SK-N-SH (cell line): ENCODE measurements at regions not wholly inside any gene's neighbourhood (a gene's known extent, or its start where the extent isn't known, plus 50 kb on each side); places are given as distances from the start of the nearest gene placed in this dataset.

Experiments used
- CTCF ChIA-PET: fragments of 300-600, 350-600 bp; formaldehyde crosslinking; extraction: SDS; loops from one replicate; lab custom pipeline; 2021; lab: Yijun Ruan, JAX
- POLR2A ChIA-PET: fragments of 350-600 bp; sonication (Branson Sonifier 250); formaldehyde crosslinking; extraction: SDS; loops from one replicate; lab custom pipeline; 2020; ENCODE audit warnings: antibody characterized with exemption, inconsistent platforms; lab: Yijun Ruan, JAX
- DNase-seq: peaks from one replicate; pipeline ENCODE4 v3.0.0; 2012
- H2AFZ ChIP-seq: fragments of 200-600 bp; sonication (generic); 2 replicates; pipeline ENCODE4 v1.8.1; 2016; ENCODE audit warnings: antibody characterized with exemption, mild to moderate bottlenecking, low read depth
- H3F3A ChIP-seq: fragments of 200-600 bp; sonication (generic); replicated peaks from 2 replicates; pipeline ENCODE3; 2016; ENCODE audit warnings: antibody characterized with exemption, mild to moderate bottlenecking; ENCODE audit not compliant: insufficient read depth
- H3K27ac ChIP-seq, 2 experiments: fragments of 200-500 bp in 1 of 2; fragments of 200-600 bp in 1 of 2; sonication (Bioruptor generic) in 1 of 2; sonication (generic), shearing (Covaris generic) in 1 of 2; 2 replicates each; pipeline versions ENCODE4 v1.5.1 to v1.6.1; 2014 to 2016; ENCODE audit warnings: low read depth in 2 of 2, inconsistent platforms in 1 of 2, low read length in 1 of 2, mild to moderate bottlenecking in 1 of 2, mixed read lengths in 1 of 2
- H3K27me3 ChIP-seq: fragments of 200-600 bp; sonication (generic), shearing (Covaris generic); 2 replicates; pipeline ENCODE4 v1.6.1; 2016; ENCODE audit warnings: mixed run types; ENCODE audit not compliant: insufficient read depth
- H3K36me3 ChIP-seq, 2 experiments: fragments of 200-500 bp in 1 of 2; fragments of 200-600 bp in 1 of 2; sonication (Bioruptor generic) in 1 of 2; sonication (generic) in 1 of 2; replicated peaks in 1 of 2; 2 replicates each; pipeline versions ENCODE3 to v1.5.1; 2014 to 2016; ENCODE audit warnings: low read length in 1 of 2, mild to moderate bottlenecking in 1 of 2; ENCODE audit not compliant: insufficient read depth in 2 of 2, control insufficient read depth in 1 of 2
- H3K4me1 ChIP-seq, 2 experiments: fragments of 200-500 bp in 1 of 2; fragments of 200-600 bp in 1 of 2; sonication (Bioruptor generic) in 1 of 2; sonication (generic), shearing (Covaris generic) in 1 of 2; 2 replicates each; pipeline versions ENCODE4 v1.5.1 to v1.6.1; 2014 to 2016; ENCODE audit warnings: low read depth in 1 of 2, low read length in 1 of 2, mixed run types in 1 of 2; ENCODE audit not compliant: insufficient read depth in 2 of 2, control insufficient read depth in 1 of 2
- H3K4me2 ChIP-seq: fragments of 200-600 bp; sonication (generic), shearing (Covaris generic); 2 replicates; pipeline ENCODE4 v1.6.1; 2017; ENCODE audit warnings: mixed run types
- H3K4me3 ChIP-seq, 2 experiments: fragments of 200-500 bp in 1 of 2; fragments of 200-600 bp in 1 of 2; sonication (Bioruptor generic) in 1 of 2; sonication (generic), shearing (Covaris generic) in 1 of 2; 2 replicates each; pipeline versions ENCODE4 v1.5.1 to v1.8.1; 2014 to 2016; ENCODE audit warnings: low read depth in 2 of 2, inconsistent platforms in 1 of 2, low read length in 1 of 2, mild to moderate bottlenecking in 1 of 2, mixed read lengths in 1 of 2, moderate library complexity in 1 of 2
- H3K79me2 ChIP-seq: fragments of 200-600 bp; sonication (generic); 2 replicates; pipeline ENCODE4 v1.8.1; 2017; ENCODE audit warnings: mild to moderate bottlenecking; ENCODE audit not compliant: insufficient read depth
- H3K9ac ChIP-seq: fragments of 200-600 bp; sonication (generic); 2 replicates; pipeline ENCODE4 v1.6.1; 2017; ENCODE audit warnings: mixed run types
- H3K9me2 ChIP-seq: fragments of 200-600 bp; sonication (generic); 2 replicates; pipeline ENCODE4 v1.6.1; 2017; ENCODE audit warnings: mixed run types
- H3K9me3 ChIP-seq: fragments of 200-600 bp; sonication (generic); 2 replicates; pipeline ENCODE4 v1.6.1; 2017; ENCODE audit warnings: mixed run types, mild to moderate bottlenecking, moderate library complexity
- H4K20me1 ChIP-seq: fragments of 200-600 bp; sonication (generic); 2 replicates; pipeline ENCODE4 v1.6.1; 2017; ENCODE audit warnings: mild to moderate bottlenecking, mixed run types; ENCODE audit not compliant: insufficient read depth
- CHD2 ChIP-seq: fragments of 150-350 bp; IDR thresholded peaks from 2 replicates; pipeline ENCODE4 v1.6.1; 2018; ENCODE audit warnings: low read length; ENCODE audit not compliant: partially characterized antibody
- ELF1 ChIP-seq: IDR thresholded peaks from 2 replicates; pipeline ENCODE4 v1.4.0; 2012
- EP300 ChIP-seq, 2 experiments: IDR thresholded peaks; 2 replicates each; pipeline versions ENCODE4 v1.4.0 to v1.6.1; 2012; ENCODE audit warnings: borderline replicate concordance in 1 of 2, low read depth in 1 of 2, low read length in 1 of 2
- FOSL2 ChIP-seq: IDR thresholded peaks from 2 replicates; pipeline ENCODE4 v1.4.0; 2012; ENCODE audit warnings: low read depth, mild to moderate bottlenecking, moderate library complexity, borderline replicate concordance
- JUND ChIP-seq: IDR thresholded peaks from 2 replicates; pipeline ENCODE4 v1.4.0; 2012
- MEF2A ChIP-seq: IDR thresholded peaks from 2 replicates; pipeline ENCODE4 v1.4.0; 2012; ENCODE audit warnings: low read depth, borderline replicate concordance
- MXI1 ChIP-seq: IDR thresholded peaks from 2 replicates; pipeline ENCODE4 v1.6.1; 2012; ENCODE audit warnings: mild to moderate bottlenecking, low read depth, low read length, improper control_type of control experiment
- NFIC ChIP-seq: IDR thresholded peaks from 2 replicates; pipeline ENCODE4 v1.4.0; 2012; ENCODE audit warnings: borderline replicate concordance
- NRF1 ChIP-seq: IDR thresholded peaks from 2 replicates; pipeline ENCODE4 v1.6.1; 2012; ENCODE audit warnings: low read depth, mild to moderate bottlenecking, low read length
- POLR2AphosphoS5 ChIP-seq: IDR thresholded peaks from 2 replicates; pipeline ENCODE4 v1.6.1; 2012; ENCODE audit warnings: low read depth, low read length
- SIN3A ChIP-seq: IDR thresholded peaks from 2 replicates; pipeline ENCODE4 v1.6.1; 2012; ENCODE audit warnings: low read depth, mild to moderate bottlenecking, low read length, moderate library complexity, borderline replicate concordance
- SMC3 ChIP-seq: IDR thresholded peaks from 2 replicates; pipeline ENCODE4 v1.6.1; 2012; ENCODE audit warnings: low read depth, low read length, improper control_type of control experiment
- TEAD4 ChIP-seq: IDR thresholded peaks from 2 replicates; pipeline ENCODE4 v1.4.0; 2012; ENCODE audit warnings: mild to moderate bottlenecking, borderline replicate concordance; ENCODE audit not compliant: insufficient read depth
- YY1 ChIP-seq: IDR thresholded peaks from 2 replicates; pipeline ENCODE4 v1.4.0; 2012; ENCODE audit warnings: low read depth, mild to moderate bottlenecking
- WGBS: methylation state at CpG from one replicate; pipeline ENCODE4 v1.1.6; 2017; ENCODE audit warnings: low lambda C conversion rate; 5-methylcytosine and 5-hydroxymethylcytosine counted together
- TF ChIP-seq, protein P1 (sequence below): IDR thresholded peaks from 2 replicates; pipeline ENCODE4 v1.6.1; 2012; ENCODE audit warnings: mild to moderate bottlenecking, low read depth, low read length, moderate library complexity
- TF ChIP-seq, protein P2 (sequence below): fragments of 150-350 bp; IDR thresholded peaks from 2 replicates; pipeline ENCODE4 v1.6.1; 2017; ENCODE audit warnings: antibody characterized with exemption, low read length, low read depth, borderline replicate concordance
- TF ChIP-seq, protein P3 (sequence below): IDR thresholded peaks from 2 replicates; pipeline ENCODE4 v1.4.0; 2012; ENCODE audit warnings: low read depth, borderline replicate concordance

DNA sequence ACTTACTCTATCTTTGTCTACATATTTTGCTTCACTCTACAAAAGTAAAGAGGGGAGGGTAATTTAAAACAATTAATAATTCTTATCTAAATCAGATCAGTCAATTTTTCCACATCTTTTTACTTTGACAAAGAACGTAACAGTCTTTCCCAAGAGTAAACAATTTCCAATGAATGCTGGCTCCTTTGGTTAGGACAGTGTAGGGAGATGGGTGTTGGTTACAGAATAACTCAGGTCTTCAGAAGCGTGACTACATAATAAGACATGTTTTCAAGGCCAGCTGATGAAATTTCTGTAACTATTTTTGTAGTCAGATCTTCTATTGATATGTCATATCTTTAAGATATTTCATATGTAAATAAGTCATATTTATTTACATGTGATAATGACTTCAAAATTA lies 183.0 kb upstream of the CAND1 start:
- Histone ChIP-seq H3K4me2 (no peak overlapping the region), H3K4me1 (no peaks in the 10 kb centered on the region), H3K79me2 (no peaks in the 10 kb centered on the region), H3K9me2 (no peaks in the 10 kb centered on the region), H3K9ac (no peak overlapping the region), H3K9me3 (no peaks in the 10 kb centered on the region), H3F3A (no peaks in the 10 kb centered on the region), H3K4me3 (no peak overlapping the region), H3K36me3 (no peaks in the 10 kb centered on the region), H3K27ac (no peak overlapping the region), H2AFZ (no peak overlapping the region), H4K20me1 (no peaks in the 10 kb centered on the region), H3K27me3 (no peaks in the 10 kb centered on the region; the same call in 1 of the 2 replicates)
- 0% methylated on average over 2 of the region's 2 CpGs for WGBS
- POLR2A ChIA-PET = no interaction called here
- CTCF ChIA-PET = no interaction called here
- DNase-seq = no peak
- no peak for TF ChIP-seq SMC3
- no peak for TF ChIP-seq TEAD4
- TF ChIP-seq JUND = no peak
- TF ChIP-seq MEF2A = no peak

GRCh38 chr12:67088401-67089118 lies 180.6 kb upstream of the CAND1 start:
- Histone ChIP-seq H3K9me2 (no peaks in the 10 kb centered on the region), H3K4me3 (no peak overlapping the region), H3K79me2 (no peaks in the 10 kb centered on the region), H3K27ac (no peak overlapping the region), H3K4me1 (no peaks in the 10 kb centered on the region), H4K20me1 (no peaks in the 10 kb centered on the region), H3K9ac (no peak overlapping the region), H3F3A (no peaks in the 10 kb centered on the region), H3K9me3 (no peaks in the 10 kb centered on the region), H2AFZ (no peak overlapping the region), H3K27me3 (no peaks in the 10 kb centered on the region), H3K36me3 (no peaks in the 10 kb centered on the region), H3K4me2 (no peak overlapping the region)
- ChIA-PET POLR2A (no interaction called here), CTCF (no interaction called here)
- no peak for DNase-seq
- 12% methylated on average over 3 of the region's 3 CpGs for WGBS
- TF ChIP-seq JUND = no peak
- no peak for TF ChIP-seq POLR2AphosphoS5
- TF ChIP-seq, protein P1, sequence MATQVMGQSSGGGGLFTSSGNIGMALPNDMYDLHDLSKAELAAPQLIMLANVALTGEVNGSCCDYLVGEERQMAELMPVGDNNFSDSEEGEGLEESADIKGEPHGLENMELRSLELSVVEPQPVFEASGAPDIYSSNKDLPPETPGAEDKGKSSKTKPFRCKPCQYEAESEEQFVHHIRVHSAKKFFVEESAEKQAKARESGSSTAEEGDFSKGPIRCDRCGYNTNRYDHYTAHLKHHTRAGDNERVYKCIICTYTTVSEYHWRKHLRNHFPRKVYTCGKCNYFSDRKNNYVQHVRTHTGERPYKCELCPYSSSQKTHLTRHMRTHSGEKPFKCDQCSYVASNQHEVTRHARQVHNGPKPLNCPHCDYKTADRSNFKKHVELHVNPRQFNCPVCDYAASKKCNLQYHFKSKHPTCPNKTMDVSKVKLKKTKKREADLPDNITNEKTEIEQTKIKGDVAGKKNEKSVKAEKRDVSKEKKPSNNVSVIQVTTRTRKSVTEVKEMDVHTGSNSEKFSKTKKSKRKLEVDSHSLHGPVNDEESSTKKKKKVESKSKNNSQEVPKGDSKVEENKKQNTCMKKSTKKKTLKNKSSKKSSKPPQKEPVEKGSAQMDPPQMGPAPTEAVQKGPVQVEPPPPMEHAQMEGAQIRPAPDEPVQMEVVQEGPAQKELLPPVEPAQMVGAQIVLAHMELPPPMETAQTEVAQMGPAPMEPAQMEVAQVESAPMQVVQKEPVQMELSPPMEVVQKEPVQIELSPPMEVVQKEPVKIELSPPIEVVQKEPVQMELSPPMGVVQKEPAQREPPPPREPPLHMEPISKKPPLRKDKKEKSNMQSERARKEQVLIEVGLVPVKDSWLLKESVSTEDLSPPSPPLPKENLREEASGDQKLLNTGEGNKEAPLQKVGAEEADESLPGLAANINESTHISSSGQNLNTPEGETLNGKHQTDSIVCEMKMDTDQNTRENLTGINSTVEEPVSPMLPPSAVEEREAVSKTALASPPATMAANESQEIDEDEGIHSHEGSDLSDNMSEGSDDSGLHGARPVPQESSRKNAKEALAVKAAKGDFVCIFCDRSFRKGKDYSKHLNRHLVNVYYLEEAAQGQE = no peak
- no peak for TF ChIP-seq NFIC
- TF ChIP-seq, protein P2, sequence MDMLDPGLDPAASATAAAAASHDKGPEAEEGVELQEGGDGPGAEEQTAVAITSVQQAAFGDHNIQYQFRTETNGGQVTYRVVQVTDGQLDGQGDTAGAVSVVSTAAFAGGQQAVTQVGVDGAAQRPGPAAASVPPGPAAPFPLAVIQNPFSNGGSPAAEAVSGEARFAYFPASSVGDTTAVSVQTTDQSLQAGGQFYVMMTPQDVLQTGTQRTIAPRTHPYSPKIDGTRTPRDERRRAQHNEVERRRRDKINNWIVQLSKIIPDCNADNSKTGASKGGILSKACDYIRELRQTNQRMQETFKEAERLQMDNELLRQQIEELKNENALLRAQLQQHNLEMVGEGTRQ = no peak
- no peak for TF ChIP-seq YY1
- TF ChIP-seq, protein P3, sequence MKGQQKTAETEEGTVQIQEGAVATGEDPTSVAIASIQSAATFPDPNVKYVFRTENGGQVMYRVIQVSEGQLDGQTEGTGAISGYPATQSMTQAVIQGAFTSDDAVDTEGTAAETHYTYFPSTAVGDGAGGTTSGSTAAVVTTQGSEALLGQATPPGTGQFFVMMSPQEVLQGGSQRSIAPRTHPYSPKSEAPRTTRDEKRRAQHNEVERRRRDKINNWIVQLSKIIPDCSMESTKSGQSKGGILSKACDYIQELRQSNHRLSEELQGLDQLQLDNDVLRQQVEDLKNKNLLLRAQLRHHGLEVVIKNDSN = no peak
- no peak for TF ChIP-seq SMC3
- no peak for TF ChIP-seq MXI1
- TF ChIP-seq FOSL2 = no peak
- no peak for TF ChIP-seq MEF2A
- TF ChIP-seq CHD2 = no peak
- no peak for TF ChIP-seq TEAD4
- no peak for TF ChIP-seq SIN3A
- no peak for TF ChIP-seq EP300 (IDR thresholded peaks at IDR 0.05; ENCODE audit: borderline replicate concordance in 1 of 2, low read depth in 1 of 2, low read length in 1 of 2)
- TF ChIP-seq NRF1 = no peak
- no peak for TF ChIP-seq ELF1
